ENCODE measurements at regions not wholly inside any gene's neighbourhood (a gene's known extent, or its start where the extent isn't known, plus 50 kb on each side); places are given as distances from the start of the nearest gene placed in this dataset.

DNA sequence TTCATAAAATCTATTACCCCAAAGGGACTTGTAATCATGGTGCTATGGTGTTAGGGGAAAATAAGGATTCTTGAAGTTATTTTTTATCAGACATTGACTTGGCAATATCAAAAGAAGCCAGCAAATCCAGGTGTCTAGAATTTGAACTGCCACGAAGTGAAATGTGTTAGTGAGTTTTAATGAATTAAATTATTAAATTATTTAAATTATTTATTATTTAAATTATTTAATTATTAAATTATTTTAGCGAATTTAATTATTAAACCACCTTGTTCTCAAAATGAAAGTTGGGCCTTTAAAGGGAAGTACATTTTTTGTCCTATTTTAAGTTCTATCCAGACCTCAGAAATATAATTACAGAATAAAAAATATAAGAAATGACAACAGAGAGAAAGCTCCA lies 332.6 kb upstream of the SMC2 start:
- H3K4me1 ChIP-seq (ENCODE audit: insufficient read depth, poor library complexity, severe bottlenecking) = no peaks in the 10 kb centered on the region
- H3K27me3 ChIP-seq (ENCODE audit: insufficient read depth, poor library complexity, severe bottlenecking) = no peaks in the 10 kb centered on the region
- H3K9me3 ChIP-seq (ENCODE audit: severe bottlenecking) = no peaks in the 10 kb centered on the region
- TF ChIP-seq, protein P1, sequence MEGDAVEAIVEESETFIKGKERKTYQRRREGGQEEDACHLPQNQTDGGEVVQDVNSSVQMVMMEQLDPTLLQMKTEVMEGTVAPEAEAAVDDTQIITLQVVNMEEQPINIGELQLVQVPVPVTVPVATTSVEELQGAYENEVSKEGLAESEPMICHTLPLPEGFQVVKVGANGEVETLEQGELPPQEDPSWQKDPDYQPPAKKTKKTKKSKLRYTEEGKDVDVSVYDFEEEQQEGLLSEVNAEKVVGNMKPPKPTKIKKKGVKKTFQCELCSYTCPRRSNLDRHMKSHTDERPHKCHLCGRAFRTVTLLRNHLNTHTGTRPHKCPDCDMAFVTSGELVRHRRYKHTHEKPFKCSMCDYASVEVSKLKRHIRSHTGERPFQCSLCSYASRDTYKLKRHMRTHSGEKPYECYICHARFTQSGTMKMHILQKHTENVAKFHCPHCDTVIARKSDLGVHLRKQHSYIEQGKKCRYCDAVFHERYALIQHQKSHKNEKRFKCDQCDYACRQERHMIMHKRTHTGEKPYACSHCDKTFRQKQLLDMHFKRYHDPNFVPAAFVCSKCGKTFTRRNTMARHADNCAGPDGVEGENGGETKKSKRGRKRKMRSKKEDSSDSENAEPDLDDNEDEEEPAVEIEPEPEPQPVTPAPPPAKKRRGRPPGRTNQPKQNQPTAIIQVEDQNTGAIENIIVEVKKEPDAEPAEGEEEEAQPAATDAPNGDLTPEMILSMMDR (IDR thresholded peaks at IDR 0.05; ENCODE audit: poor library complexity, severe bottlenecking) = no peak
- no peak for DNase-seq (ENCODE audit: low spot score)
- H3K36me3 ChIP-seq (ENCODE audit: low read depth) = no peaks in the 10 kb centered on the region
- H3K27ac ChIP-seq (ENCODE audit: poor library complexity, severe bottlenecking) = no peak overlapping the region
- ATAC-seq (ENCODE audit: low read depth) = no peak
- no peak overlapping the region for H3K4me3 ChIP-seq (ENCODE audit: severe bottlenecking)

DNA sequence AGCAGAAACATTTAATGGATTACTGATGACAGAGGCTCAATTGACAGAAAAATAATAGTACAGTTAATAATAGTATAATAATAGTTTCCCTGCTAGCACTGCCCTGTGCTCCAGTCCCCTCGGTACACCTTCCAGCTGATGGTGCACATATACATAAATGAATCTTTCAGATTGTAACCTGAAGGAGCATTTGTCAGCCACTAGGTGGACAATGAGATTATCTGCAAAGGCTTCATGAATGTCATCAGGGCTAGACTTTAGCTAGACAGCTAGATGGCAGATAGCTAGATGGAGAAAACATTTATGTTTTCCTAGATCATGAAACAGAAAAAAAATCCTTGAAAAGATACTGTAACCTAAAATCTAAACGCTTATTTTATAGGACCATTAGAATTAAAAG lies 304.4 kb upstream of the SMC2 start:
- H3K9me3 ChIP-seq (ENCODE audit: severe bottlenecking) = no peaks in the 10 kb centered on the region
- ATAC-seq (ENCODE audit: low read depth) (peak; percentile 80), DNase-seq (ENCODE audit: low spot score) (no peak)
- no peak overlapping the region for H3K27ac ChIP-seq (ENCODE audit: poor library complexity, severe bottlenecking)
- no peak overlapping the region for H3K4me3 ChIP-seq (ENCODE audit: severe bottlenecking)
- H3K4me1 ChIP-seq (ENCODE audit: insufficient read depth, poor library complexity, severe bottlenecking) = no peaks in the 10 kb centered on the region
- no peaks in the 10 kb centered on the region for H3K27me3 ChIP-seq (ENCODE audit: insufficient read depth, poor library complexity, severe bottlenecking)
- H3K36me3 ChIP-seq (ENCODE audit: low read depth) = no peaks in the 10 kb centered on the region
- TF ChIP-seq, protein P1 (IDR thresholded peaks at IDR 0.05; ENCODE audit: poor library complexity, severe bottlenecking) = peak; percentile 71

DNA sequence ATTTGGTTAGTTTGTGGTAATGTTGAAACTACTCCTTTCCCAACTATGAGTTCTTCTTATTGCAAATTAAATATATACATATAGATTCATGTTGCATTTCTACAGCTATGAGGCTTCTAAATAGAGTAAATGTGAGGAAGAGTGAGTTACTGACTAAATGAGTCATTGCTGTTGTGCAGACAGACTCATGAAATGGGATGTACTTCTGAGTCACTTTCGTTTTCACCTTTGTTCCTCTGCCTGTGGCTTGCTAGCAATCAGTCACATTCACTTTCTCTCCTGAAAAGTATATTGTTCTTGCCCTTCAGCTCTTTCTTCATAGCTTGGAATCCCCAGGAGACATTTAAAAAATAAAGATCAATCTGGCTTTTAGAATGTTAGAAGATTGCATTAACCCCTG lies 295.5 kb upstream of the SMC2 start:
- Histone ChIP-seq H3K4me3 (ENCODE audit: severe bottlenecking) (no peak overlapping the region), H3K27ac (ENCODE audit: poor library complexity, severe bottlenecking) (peak overlapping the region; percentile 29), H3K36me3 (ENCODE audit: low read depth) (no peaks in the 10 kb centered on the region), H3K27me3 (ENCODE audit: insufficient read depth, poor library complexity, severe bottlenecking) (no peaks in the 10 kb centered on the region), H3K4me1 (ENCODE audit: insufficient read depth, poor library complexity, severe bottlenecking) (peaks cover 5% of the 10 kb centered on the region), H3K9me3 (ENCODE audit: severe bottlenecking) (no peaks in the 10 kb centered on the region)
- no peak for DNase-seq (ENCODE audit: low spot score)
- TF ChIP-seq, protein P1 (IDR thresholded peaks at IDR 0.05; ENCODE audit: poor library complexity, severe bottlenecking) = no peak
- ATAC-seq (ENCODE audit: low read depth) = peak; percentile 100

DNA sequence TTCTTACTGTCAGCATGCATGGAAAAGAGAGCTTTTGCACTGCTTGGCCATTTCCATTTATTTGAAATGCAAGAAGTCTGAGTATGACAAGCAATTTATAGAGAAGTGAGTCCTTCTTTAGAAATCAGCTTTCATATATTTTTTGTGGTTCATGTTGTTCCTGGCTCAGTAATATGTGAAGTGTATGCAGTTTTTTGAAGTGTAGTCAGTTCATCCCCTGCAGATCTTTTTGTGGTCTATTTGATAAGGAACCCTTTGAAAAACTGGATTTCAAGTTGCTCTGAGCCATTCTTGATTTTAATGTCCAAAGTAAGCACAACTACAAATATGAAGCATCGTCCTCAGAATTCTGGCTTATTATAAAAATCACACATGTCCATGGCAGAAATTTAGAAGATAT lies 294.1 kb upstream of the SMC2 start:
- TF ChIP-seq, protein P1 (IDR thresholded peaks at IDR 0.05; ENCODE audit: poor library complexity, severe bottlenecking) = no peak
- Histone ChIP-seq H3K4me3 (ENCODE audit: severe bottlenecking) (no peak overlapping the region), H3K27me3 (ENCODE audit: insufficient read depth, poor library complexity, severe bottlenecking) (no peaks in the 10 kb centered on the region), H3K27ac (ENCODE audit: poor library complexity, severe bottlenecking) (no peak overlapping the region), H3K36me3 (ENCODE audit: low read depth) (no peaks in the 10 kb centered on the region), H3K4me1 (ENCODE audit: insufficient read depth, poor library complexity, severe bottlenecking) (peaks cover 19% of the 10 kb centered on the region), H3K9me3 (ENCODE audit: severe bottlenecking) (no peaks in the 10 kb centered on the region)
- ATAC-seq (ENCODE audit: low read depth) (no peak), DNase-seq (ENCODE audit: low spot score) (no peak)

DNA sequence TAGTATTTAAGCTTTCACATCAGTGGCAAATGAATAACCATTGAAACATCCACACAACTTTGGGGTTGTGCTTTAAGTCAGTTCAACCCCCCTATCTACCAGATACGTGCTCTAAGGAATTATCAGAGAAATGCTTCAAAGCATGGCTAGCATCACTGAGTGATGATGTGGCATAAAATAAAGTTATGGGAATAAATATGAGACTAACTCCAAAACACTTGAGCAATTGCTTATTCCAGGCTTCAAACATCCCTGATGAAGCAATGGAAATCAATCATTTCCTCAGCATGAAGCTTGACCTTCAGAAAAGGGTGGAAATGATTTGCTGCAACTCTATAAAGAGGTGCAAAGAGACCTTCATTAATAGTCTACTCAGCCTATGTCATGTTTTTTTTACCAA lies 292.0 kb upstream of the SMC2 start:
- Histone ChIP-seq H3K27me3 (ENCODE audit: insufficient read depth, poor library complexity, severe bottlenecking) (no peaks in the 10 kb centered on the region), H3K27ac (ENCODE audit: poor library complexity, severe bottlenecking) (no peak overlapping the region), H3K36me3 (ENCODE audit: low read depth) (no peaks in the 10 kb centered on the region), H3K4me1 (ENCODE audit: insufficient read depth, poor library complexity, severe bottlenecking) (peaks cover 20% of the 10 kb centered on the region), H3K9me3 (ENCODE audit: severe bottlenecking) (no peaks in the 10 kb centered on the region), H3K4me3 (ENCODE audit: severe bottlenecking) (no peak overlapping the region)
- DNase-seq (ENCODE audit: low spot score) (no peak), ATAC-seq (ENCODE audit: low read depth) (no peak)
- TF ChIP-seq, protein P1 (IDR thresholded peaks at IDR 0.05; ENCODE audit: poor library complexity, severe bottlenecking) = no peak

Data from RWPE2 (cell line).